Kidney (tissue), 13 donors: ENCODE measurements at regions not wholly inside any gene's neighbourhood (a gene's known extent, or its start where the extent isn't known, plus 50 kb on each side); places are given as distances from the start of the nearest gene placed in this dataset.
A peak's percentile ranks its signal among the peaks of the same experiment; 100 is the strongest.

ENCODE experiments used
- DNase-seq, 5 donors: peaks; one replicate each; pipeline ENCODE4 v3.0.0-alpha.2; 2013 to 2020
- FAIRE-seq: peaks from 2 replicates; lab custom pipeline; 2012; peaks lifted over from hg19 to GRCh38; lab: Jason Lieb, UNC
- H3K27ac ChIP-seq, 2 donors: one replicate each; pipeline ENCODE4 v1.7.0; 2013; ENCODE audit warnings: low read depth in 2 of 2, low read length in 2 of 2, inconsistent platforms in 1 of 2
- H3K27me3 ChIP-seq: one replicate; pipeline ENCODE4 v1.7.1; 2013; ENCODE audit warnings: low read length, inconsistent platforms; ENCODE audit not compliant: control insufficient read depth, insufficient read depth
- H3K36me3 ChIP-seq, 3 donors: one replicate each; pipeline versions ENCODE4 v1.7.0 to v1.7.1; 2013; ENCODE audit warnings: low read length in 3 of 3, control low read depth in 1 of 3, inconsistent platforms in 1 of 3; ENCODE audit not compliant: insufficient read depth in 3 of 3, control insufficient read depth in 2 of 3
- H3K4me1 ChIP-seq, 3 donors: one replicate each; pipeline versions ENCODE4 v1.7.0 to v1.7.1; 2013; ENCODE audit warnings: low read length in 3 of 3, inconsistent platforms in 1 of 3, low read depth in 1 of 3; ENCODE audit not compliant: control insufficient read depth in 2 of 3, insufficient read depth in 2 of 3
- H3K4me3 ChIP-seq, 3 donors: one replicate each; pipeline versions ENCODE4 v1.7.0 to v1.8.1; 2013; ENCODE audit warnings: low read length in 3 of 3, control low read depth in 1 of 3, inconsistent platforms in 1 of 3
- H3K9ac ChIP-seq, 3 donors: one replicate each; pipeline versions ENCODE4 v1.7.0 to v1.7.1; 2013; ENCODE audit warnings: low read length in 3 of 3, control low read depth in 1 of 3, inconsistent platforms in 1 of 3
- H3K9me3 ChIP-seq, 3 donors: one replicate each; pipeline versions ENCODE4 v1.7.0 to v1.7.1; 2013; ENCODE audit warnings: low read length in 3 of 3, control low read depth in 1 of 3, inconsistent platforms in 1 of 3; ENCODE audit not compliant: control insufficient read depth in 2 of 3, insufficient read depth in 1 of 3
- CTCF ChIP-seq: IDR thresholded peaks from 3 replicates; pipeline ENCODE4 v1.5.1; 2012; ENCODE audit warnings: mild to moderate bottlenecking, moderate library complexity, borderline replicate concordance; ENCODE audit not compliant: insufficient read depth; ENCODE audit errors: extremely low read depth
- intact Hi-C: fragments of 100-400 bp; cut with DNase I; formaldehyde crosslinking; loops from one replicate; pipeline ENCODE4 v1.11.1; 2022
- donor health status: control.
- donor health status: control.
- donor health status: control.
- donor health status: control.
- donor health status: control.
- donor health status: DM: yes; HTN: yes; CAD: no.
- donor health status: Normal renal cell carcinoma (clear cell type).

- H3K9me3 ChIP-seq, result no peaks in the 10 kb centered on the region
- H3K27me3 ChIP-seq, result no peaks in the 10 kb centered on the region
- DNase-seq, result peak in 4 of 5 donors; percentile 49 to 80 (median 63)
- no peaks in the 10 kb centered on the region for H3K36me3 ChIP-seq
- H3K4me1 ChIP-seq, result no peaks in the 10 kb centered on the region
- intact Hi-C loops, result no loop called here
- H3K4me3 ChIP-seq, result no peak overlapping the region
- peak; percentile 62 for TF ChIP-seq CTCF
- no peak for FAIRE-seq
- no peak overlapping the region for H3K27ac ChIP-seq
- H3K9ac ChIP-seq, result no peak overlapping the region
These were observed 54.2 kb upstream of the TMCO5A start for GRCh38 chr15:37880009-37880834.

GRCh38 chr15:37880835-37881153 lies 53.6 kb upstream of the TMCO5A start:
- FAIRE-seq (no peak), DNase-seq (no peak)
- Histone ChIP-seq H3K27ac (no peak overlapping the region), H3K36me3 (no peaks in the 10 kb centered on the region), H3K9ac (no peak overlapping the region), H3K4me3 (no peak overlapping the region), H3K9me3 (no peaks in the 10 kb centered on the region), H3K27me3 (no peaks in the 10 kb centered on the region), H3K4me1 (no peaks in the 10 kb centered on the region)
- no peak for TF ChIP-seq CTCF
- intact Hi-C loops, result no loop called here

GRCh38 chr15:37881237-37882013 lies 53.0 kb upstream of the TMCO5A start:
- DNase-seq (no peak), FAIRE-seq (no peak)
- Histone ChIP-seq H3K4me1 (no peaks in the 10 kb centered on the region), H3K9me3 (no peaks in the 10 kb centered on the region), H3K36me3 (no peaks in the 10 kb centered on the region), H3K27me3 (no peaks in the 10 kb centered on the region), H3K4me3 (no peak overlapping the region), H3K9ac (no peak overlapping the region), H3K27ac (no peak overlapping the region)
- intact Hi-C loops, result no loop called here
- TF ChIP-seq CTCF, result no peak
